GM21367 (cell line): ENCODE measurements at regions not wholly inside any gene's neighbourhood (a gene's known extent, or its start where the extent isn't known, plus 50 kb on each side); places are given as distances from the start of the nearest gene placed in this dataset.
A peak's percentile ranks its signal among the peaks of the same experiment; 100 is the strongest.
"Not testable (repeated sequence)": the region's sequence is repeated elsewhere in the genome, so short reads cannot be mapped to it uniquely, and the experiment has no call there.

Source experiments
- ATAC-seq: cut with Tn5 transposase; IDR thresholded peaks from one replicate; pipeline ENCODE4 v1.9.1; 2021; ENCODE audit not compliant: unreplicated experiment

DNA sequence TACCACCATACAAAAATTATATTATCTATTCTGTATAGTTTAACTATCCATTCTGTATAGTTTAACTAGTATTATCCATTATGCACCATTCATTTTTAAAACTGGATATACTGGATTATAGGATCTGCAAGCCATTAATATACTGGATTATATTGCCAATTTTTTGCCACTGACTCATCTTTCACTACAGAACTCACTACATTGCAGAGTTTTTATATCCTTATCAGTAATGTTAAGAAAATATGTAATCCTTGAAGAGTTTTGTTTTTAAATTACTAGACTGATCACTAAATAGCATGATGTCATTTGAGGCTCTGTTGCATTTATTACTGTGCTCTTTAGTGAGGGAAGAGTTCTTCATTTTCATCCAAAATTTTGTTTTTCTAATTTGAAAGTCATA lies 109.8 kb upstream of the SNX2 start:
- no peak for ATAC-seq

- no peak for ATAC-seq
Measured at GRCh38 chr5:122668552-122668951, 106.3 kb upstream of the SNX2 start.

DNA sequence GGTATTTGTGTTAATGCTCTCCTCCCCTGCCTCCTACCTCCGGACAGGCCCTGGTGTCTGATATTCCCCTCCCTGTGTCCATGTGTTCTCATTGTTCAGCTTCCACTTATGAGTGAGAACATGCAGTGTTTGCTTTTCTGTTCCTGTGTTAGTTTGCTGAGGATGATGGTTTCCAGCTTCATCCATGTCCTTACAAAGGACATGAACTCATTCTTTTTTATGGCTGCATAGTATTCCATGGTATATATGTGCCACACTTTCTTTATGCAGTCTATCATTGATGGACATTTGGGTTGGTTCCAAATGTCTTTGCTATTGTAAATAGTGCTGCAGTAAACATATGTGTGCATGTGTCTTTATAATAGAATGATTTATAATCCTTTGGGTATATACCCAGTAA lies 105.2 kb upstream of the SNX2 start:
- not testable (repeated sequence) for ATAC-seq

GRCh38 chr5:122673343-122673742 lies 101.5 kb upstream of the SNX2 start:
- ATAC-seq, result no peak

GRCh38 chr5:122674385-122674784 lies 100.5 kb upstream of the SNX2 start:
- no peak for ATAC-seq

GRCh38 chr5:122680623-122681350 lies 94.1 kb upstream of the SNX2 start:
- ATAC-seq, result no peak

GRCh38 chr5:122683631-122684030 lies 91.2 kb upstream of the SNX2 start:
- ATAC-seq, result no peak

GRCh38 chr5:122690266-122690665 lies 84.6 kb upstream of the SNX2 start:
- ATAC-seq, result no peak

GRCh38 chr5:122691931-122692330 lies 82.9 kb upstream of the SNX2 start:
- no peak for ATAC-seq

GRCh38 chr5:122693963-122694362 lies 80.9 kb upstream of the SNX2 start:
- ATAC-seq, result no peak

DNA sequence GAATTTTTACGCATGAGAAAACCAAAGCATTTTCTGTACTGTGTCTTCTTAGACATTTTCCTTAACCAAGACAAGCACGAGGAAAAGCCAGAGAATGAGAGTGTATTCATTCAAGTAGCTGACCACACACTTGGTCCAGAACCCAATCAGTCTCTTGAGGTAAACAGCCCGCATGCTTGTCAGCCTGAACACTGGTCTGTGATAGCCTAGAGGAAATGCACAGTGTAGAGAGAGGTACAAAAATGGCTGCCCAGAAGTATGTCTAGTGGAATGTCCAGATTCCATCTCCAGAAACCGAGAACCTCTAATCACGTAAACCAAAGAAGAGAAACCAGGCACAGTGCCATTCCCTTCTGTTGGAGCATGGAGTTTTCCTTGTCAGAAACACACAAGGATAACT lies 80.0 kb upstream of the SNX2 start:
- no peak for ATAC-seq

DNA sequence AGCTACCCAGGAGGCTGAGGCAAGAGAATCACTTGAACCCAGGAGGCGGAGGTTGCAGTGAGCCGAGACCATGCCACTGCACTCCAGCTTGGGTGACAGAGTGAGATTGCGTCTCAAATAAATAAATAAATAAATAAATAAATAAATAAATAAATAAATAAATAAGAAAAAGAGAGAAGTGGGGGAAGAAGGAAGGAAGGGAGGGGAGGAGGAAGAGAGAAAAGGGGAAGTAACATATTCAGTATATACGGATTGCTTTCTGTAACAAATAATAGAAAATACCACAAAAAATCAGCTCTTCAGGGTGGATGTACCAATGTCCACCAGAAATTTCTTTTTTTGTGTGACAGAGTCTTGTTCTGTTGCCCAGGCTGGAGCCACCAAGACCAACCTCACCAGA lies 78.1 kb upstream of the SNX2 start:
- ATAC-seq, result not testable (repeated sequence)

DNA sequence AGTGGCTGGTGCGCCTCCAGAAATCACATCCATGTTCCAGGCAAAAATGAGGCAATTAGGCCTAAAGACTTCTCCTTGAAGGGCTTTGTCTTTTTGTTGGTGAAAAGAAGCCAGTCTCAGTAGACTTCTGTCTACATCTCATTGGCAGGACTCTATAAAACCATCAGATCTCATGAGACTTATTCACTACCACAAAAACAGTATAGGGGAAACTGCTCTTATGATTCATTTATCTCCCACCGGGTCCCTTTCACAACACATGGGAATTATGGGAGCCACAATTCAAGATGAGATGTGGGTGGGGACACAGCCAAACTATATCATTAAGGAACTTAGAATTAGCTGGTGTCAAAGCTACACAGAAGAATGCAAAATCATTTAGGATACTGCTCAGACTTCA lies 77.7 kb upstream of the SNX2 start:
- ATAC-seq, result no peak

GRCh38 chr5:122699201-122699600 lies 75.7 kb upstream of the SNX2 start:
- no peak for ATAC-seq

DNA sequence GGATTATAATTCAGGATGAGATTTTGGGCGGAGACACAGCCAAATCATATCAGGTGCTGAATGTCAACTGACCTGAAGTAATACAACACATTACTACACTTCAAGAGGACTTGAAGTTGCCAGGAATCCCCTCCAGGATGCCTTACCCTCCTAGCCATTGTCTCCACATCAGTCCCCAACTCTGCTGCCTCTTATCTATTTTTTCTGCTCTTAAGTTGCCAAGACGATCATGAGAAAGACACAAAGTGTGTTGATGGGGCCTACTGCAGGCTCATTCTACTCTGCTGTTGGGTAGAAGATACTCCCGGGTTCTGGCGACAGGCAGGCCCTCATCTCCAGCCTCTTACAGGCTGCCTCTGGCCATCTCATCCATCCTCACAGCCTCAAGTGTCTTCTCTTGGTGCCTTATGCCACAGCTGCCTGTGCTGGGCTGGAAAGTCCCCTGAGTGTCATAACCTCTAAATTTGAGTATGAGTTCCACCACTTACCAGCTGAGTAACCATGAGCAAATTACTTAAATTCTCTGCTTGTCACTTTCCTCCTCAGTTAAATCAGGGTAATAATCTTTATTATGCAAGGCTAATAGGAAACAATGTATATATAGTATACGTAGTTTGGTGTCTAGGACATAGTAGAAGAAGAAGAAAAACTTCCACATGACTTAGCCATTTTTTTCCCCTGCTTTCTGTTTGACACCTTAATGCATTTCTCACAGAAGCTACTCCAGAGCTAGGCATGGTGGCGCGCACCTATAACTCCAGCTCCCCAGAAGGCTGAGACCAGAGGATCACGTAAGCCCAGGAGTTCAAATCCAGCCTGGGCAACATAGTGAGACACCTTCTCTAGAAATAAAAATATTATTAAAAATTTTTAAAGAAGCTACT lies 73.0 kb upstream of the SNX2 start:
- peak; percentile 98 for ATAC-seq

DNA sequence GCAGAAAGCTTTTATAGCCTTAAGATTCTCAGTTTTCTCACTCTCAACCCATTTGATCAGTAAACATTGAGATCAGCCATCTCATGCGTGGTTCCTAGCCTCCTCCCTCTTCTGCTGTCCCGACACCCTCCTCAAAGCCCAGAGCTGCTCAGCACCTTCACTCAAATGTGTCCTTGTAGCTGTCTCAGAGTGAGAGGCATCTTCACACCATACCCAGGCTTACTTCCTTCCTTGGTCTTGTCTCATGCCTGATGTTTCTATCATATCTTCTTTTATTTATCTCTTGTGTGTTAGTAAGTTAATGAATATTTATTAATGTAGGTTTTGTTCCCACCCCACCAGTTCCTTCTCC lies 72.4 kb upstream of the SNX2 start:
- ATAC-seq, result peak; percentile 31

- no peak for ATAC-seq
Measured at GRCh38 chr5:122703203-122703602, 71.7 kb upstream of the SNX2 start.

DNA sequence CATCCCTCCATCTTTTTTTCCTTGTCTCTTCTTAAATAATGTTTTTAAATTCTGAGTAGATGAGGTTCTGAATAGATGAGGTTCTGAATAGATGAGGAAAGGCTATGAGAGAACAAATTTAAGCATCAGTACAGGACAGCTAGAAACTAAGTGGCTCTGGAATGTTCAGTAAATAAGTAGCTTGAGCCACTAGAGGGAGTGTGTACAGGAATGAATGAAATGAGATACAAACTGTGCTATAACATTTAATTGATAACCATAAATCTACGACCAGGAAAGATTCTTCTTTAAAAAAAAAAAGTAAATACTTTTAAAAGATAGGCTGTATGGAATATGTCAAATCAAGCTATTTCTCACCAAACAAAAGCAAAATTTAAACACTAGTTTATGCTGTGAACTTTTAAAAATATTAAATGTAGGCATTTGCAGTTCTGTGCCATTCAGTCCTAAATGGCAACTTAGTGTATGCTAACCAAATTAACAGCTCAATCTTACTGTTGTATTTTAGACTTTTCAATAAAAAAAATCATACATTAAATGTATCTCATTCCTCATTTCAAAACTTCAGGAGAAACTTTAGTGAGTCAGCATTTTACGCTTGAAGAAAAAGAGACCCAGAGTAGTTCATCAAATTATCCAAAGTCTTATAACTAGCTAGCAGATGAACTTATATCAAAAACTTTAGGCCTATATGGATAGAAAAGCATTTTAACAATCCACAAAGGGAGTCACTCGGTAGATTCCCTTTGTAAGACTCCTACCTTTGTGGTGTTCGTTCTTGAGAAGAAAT lies 70.4 kb upstream of the SNX2 start:
- no peak for ATAC-seq

DNA sequence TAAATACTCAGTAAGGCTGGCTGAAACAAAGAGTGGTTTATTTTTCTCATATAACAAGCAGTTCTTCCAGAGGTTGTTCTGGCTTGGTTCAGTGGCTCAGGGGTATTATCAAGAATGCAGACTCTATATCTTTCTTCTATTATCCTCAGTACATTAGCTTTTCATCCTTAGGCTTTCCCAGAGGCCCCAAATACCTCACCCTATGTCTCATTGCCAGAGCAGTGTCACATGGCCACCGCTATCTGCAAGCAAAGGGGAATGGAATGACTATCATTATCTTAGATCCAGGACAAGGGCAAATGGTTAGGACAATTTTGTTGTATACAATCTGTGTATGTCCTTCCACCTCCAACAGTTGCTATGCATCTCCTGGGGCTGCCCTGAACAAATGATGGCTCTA lies 69.0 kb upstream of the SNX2 start:
- no peak for ATAC-seq

DNA sequence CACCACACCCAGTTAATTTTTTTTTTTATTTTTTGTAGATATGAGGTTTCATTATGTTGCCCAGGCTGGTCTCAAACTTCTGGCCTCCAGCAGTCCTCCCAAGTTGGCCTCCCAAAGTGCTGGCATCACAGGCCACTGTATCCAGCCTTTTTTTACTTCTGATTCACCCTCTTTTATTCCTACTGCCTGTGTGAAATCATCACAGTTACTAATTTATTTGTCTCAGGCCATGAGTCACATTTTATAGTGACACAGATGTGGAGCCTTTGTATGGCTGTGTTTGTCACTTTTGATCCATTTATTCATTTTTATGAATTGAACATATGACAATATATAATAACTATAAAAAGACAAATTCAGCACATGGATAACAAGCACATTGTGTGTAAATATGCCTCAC lies 67.1 kb upstream of the SNX2 start:
- no peak for ATAC-seq

DNA sequence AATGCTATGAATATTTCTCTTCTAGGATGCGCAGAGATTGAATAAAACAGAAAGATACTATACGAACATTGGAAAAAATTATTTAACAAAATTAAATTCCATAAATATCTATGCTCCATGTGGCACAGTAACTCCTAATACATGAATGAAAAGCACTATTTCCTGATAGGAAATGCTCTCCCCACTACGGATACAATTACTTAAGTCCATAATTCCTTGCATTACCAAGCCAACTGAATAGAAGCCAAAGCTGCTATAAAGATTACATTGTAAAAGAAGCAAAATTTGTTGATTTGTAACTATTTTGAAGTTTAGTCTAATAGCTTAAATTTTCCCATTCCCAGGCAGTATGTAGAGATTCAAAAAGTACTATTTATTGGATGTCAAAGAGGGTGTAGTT lies 61.8 kb upstream of the SNX2 start:
- ATAC-seq, result no peak

DNA sequence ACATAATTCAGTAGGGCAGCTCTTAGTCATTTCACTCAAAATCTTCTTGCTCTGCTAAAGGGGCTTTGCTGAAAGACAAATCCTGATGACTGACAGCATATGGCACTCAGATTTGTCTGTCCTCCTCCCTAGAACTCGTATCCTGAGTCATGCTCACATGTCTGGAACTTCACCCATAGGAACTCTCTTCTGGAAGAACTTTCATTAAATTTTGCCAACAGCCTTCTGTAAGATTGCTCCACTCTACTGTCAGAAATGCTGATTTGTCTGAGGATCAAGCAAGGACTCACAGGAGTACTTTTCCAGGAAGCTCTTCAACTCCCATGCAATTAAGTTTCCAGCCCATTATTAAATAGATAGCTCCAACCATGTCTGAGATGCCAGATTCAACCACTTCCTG lies 59.8 kb upstream of the SNX2 start:
- no peak for ATAC-seq
